Posterior vena cava (tissue), 2 donors: ENCODE measurements at regions not wholly inside any gene's neighbourhood (a gene's known extent, or its start where the extent isn't known, plus 50 kb on each side); places are given as distances from the start of the nearest gene placed in this dataset.

Source experiments
- DNase-seq: peaks from one replicate; pipeline ENCODE4 v3.0.0-alpha.2; 2020; ENCODE audit warnings: low spot score
- intact Hi-C, 2 donors: fragments of 100-400 bp; cut with DNase I; formaldehyde crosslinking; loops; one replicate each; pipeline versions ENCODE4 v1.14.1 to v1.14.2; 2022 to 2023
- donor health status: DM: yes; HTN: yes; CAD: no.
- donor health status: DM: yes; HTN: yes; CAD: no.

DNA sequence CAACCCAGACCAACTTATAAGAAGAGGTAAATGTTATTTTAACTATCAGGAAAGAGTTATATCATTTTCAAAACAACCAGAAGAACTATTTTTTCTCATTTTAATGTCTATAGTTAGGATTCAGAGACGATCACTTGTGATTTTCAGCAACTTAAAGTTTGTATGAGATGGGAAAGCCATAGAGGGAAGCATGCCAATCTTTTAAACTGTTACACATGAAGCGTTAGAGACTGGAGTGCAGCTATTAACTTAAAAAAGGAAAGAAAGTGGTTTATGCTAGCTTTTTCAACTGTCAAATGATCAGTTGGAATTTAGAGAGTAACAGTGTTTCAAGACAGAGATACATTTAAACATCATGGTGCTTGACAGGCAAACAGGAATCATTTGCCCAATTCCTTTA is 91.7 kb upstream of the LPP start:
- intact Hi-C loops = no loop called here
- DNase-seq = no peak

DNA sequence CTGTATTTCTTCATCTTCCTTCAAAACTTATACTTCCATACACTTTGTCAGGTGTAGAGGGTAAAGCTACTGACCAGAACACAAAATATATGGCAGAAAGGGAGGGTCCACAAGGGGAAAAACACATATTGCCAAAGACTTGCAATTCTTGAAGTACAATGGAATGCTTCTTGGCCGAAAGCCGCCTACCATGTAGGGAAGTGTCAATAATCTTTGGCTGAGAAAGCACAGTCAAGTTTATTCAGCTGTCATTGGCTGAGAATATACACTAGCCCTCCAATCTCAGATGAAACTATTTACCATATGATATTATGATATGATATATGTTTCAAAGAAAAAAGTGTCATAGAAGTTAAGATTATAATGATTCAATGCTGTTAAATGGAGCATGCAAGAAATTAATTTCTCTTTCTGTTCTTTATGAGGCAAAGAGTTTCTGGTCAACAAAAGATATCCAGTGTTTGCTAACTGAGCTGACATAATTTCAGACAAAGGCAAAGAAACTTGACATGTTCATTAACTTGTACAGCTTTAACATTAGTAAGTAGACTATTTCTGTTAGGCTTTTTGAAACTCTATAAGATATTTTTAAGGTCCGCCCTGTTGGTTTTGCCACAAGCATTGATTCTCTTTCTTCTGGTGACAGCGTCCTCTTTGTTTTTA is 89.0 kb upstream of the LPP start:
- no peak for DNase-seq
- intact Hi-C loops = no loop called here

DNA sequence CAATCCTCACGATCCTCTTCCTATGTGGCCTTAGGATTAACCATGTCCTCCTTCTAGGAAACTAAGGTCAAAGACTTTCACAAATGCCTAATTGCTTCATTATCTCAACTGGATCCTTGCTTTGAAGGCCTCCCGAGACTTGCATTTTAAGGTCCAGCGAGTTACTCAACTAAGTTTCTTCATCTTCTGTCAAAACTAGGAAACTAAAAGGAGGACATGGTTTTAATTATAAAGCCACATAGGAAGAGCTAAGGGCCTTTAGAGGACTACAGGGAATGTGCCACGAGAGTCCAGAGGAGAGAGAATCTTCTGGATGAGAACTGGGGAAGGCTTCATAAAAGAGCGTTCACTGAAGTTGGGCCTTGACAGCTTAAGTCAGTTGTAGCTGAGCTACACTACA is 87.8 kb upstream of the LPP start:
- DNase-seq = no peak
- intact Hi-C loops = no loop called here

DNA sequence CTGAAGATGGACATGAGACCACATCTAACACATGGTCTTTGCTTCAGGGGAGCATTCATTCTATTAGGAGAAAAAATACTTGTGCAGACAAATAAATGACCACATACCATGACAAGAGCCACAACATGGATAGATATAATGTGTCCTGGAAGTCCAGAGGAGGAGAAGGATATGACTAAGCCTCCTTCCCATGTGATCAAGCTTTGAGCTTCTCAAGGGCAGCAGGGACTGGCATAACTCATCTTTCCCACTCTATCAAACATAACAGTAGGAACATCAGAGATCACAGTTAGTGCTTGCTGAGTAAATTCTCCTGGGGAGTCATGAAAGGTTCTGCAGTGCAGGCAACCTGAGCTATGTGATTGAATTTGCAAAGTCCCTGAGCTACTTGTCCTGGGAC is 86.0 kb upstream of the LPP start:
- no peak for DNase-seq
- intact Hi-C loops = no loop called here

DNA sequence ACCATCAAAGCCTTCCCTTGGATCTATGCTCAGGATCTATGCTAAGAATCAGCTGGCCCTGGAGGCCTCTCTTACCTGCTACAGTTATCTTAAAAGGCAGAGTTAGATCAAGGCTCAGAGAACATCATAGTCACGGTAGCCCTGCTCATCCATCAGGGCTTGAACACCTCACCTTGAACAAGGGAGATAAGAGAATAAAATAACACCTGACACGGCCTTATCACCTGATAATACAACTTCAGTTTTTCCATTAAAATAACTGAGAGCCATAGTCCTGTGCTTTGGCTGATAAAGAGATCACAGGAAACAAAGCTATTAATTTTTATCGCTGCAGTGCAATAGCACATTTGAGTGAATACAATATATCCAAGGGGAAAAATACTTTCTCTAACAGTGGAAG is 85.6 kb upstream of the LPP start:
- no peak for DNase-seq
- intact Hi-C loops = no loop called here

- intact Hi-C loops = loop anchor here in 1 of 2 donors (5.0 kb wide), 1 partner anchor 46 kb away; no protein-coding TSS in a partner anchor
- no peak for DNase-seq
Observed at GRCh38 chr3:188071636-188072035, 82.3 kb upstream of the LPP start.

DNA sequence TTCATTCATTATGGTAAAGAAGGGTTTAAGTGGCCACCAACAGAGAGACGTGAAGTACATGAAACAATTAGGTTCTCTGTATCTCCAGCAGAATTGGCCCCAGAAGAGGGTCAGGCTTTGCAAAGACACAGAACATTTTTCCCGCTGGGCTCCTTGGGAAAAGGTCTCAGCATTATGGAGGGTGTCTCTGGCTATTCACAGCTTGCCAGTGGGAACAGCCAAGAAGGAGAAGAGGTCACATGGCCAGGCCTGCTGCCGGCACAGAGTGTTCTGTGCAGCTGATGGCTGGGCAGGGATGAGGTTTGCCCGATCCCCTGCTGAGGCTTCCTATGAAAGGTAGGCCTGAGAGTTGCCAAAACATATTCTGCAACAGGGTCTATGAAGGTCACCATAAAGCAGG is 77.8 kb upstream of the LPP start:
- no peak for DNase-seq
- intact Hi-C loops = loop anchor here in 1 of 2 donors (5.0 kb wide), 1 partner anchor 36 kb away; no protein-coding TSS in a partner anchor

GRCh38 chr3:188077160-188077799 is 76.7 kb upstream of the LPP start:
- intact Hi-C loops = loop anchor here in 1 of 2 donors (5.0 kb wide), 1 partner anchor 35 kb away; no protein-coding TSS in a partner anchor

DNA sequence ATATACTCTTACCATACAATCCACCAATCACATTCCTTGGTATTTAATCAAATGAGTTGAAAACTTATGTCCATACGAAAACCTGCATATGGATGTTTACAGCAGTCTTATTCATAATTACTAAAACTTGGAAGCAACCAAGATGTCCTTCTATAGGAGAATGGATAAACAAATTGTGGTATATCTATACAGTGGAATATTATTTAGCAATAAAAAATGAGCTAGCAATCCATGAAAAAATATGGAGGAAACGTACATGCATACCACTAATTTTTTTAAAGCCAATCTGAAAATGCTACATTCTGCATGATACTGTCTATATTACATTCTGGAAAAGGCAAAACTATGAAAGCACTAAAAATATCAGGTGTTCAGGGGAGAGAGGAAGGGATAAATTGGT is 73.9 kb upstream of the LPP start:
- DNase-seq = no peak
- intact Hi-C loops = loop anchor here in 1 of 2 donors (10.0 kb wide), 1 partner anchor 875 kb away; no protein-coding TSS in a partner anchor

More at GRCh38 chr3:188077160-188077799, 76.7 kb upstream of the LPP start:
- no peak for DNase-seq

- DNase-seq = no peak
- intact Hi-C loops = loop anchor here in 1 of 2 donors (10.0 kb wide), 1 partner anchor 877 kb away; no protein-coding TSS in a partner anchor
Observed at GRCh38 chr3:188082031-188082430, 71.9 kb upstream of the LPP start.

GRCh38 chr3:188082450-188082849 is 71.5 kb upstream of the LPP start:
- DNase-seq = no peak
- intact Hi-C loops = loop anchor here in 1 of 2 donors (10.0 kb wide), 1 partner anchor 878 kb away; no protein-coding TSS in a partner anchor

GRCh38 chr3:188083011-188083410 is 70.9 kb upstream of the LPP start:
- intact Hi-C loops = loop anchor here in 1 of 2 donors (10.0 kb wide), 1 partner anchor 878 kb away; no protein-coding TSS in a partner anchor
- DNase-seq = no peak

DNA sequence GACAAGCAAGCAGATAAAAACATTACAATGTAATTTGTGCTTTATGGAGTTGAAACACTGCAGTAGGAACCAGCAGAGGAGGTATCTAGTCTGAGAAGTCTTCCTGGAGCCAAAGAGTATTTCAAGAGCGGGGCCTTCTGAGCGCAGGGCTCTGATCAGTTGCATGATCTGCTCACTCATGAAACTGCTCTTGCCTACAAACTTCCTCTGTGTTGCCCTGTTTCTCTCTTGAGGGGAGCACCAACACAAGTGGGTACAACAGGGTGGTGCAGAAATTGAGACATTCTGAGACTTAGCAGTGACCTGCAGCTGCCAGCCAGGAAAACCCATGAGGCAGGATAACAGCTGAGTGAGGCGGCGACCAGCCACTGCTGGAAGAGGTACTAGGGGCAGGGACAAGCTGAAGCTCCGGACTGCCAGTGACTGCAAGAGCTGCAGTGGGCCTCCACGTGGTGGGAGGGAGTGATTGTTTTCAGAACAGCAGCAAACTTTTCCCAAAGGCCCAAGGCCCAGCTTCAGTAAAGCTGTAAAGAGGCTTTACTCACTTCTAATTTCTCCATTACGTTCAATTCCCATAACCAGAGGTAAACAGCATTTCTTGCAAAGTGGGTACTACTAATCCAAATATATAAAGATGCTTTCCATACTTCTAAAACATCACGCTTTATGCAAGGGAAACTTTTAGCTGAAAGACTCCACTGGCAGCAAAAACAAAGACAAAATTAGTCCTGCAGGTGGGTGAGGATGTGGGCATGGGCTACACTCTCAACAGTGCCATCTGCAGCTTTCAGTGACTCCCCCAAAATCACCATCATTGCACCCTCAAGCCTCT is 69.0 kb upstream of the LPP start:
- no peak for DNase-seq
- intact Hi-C loops = loop anchor here in 1 of 2 donors (10.0 kb wide), 1 partner anchor 880 kb away; no protein-coding TSS in a partner anchor

- intact Hi-C loops = loop anchor here in 1 of 2 donors (10.0 kb wide), 1 partner anchor 881 kb away; no protein-coding TSS in a partner anchor
- DNase-seq = no peak
Observed at GRCh38 chr3:188085584-188086560, 68.1 kb upstream of the LPP start.

DNA sequence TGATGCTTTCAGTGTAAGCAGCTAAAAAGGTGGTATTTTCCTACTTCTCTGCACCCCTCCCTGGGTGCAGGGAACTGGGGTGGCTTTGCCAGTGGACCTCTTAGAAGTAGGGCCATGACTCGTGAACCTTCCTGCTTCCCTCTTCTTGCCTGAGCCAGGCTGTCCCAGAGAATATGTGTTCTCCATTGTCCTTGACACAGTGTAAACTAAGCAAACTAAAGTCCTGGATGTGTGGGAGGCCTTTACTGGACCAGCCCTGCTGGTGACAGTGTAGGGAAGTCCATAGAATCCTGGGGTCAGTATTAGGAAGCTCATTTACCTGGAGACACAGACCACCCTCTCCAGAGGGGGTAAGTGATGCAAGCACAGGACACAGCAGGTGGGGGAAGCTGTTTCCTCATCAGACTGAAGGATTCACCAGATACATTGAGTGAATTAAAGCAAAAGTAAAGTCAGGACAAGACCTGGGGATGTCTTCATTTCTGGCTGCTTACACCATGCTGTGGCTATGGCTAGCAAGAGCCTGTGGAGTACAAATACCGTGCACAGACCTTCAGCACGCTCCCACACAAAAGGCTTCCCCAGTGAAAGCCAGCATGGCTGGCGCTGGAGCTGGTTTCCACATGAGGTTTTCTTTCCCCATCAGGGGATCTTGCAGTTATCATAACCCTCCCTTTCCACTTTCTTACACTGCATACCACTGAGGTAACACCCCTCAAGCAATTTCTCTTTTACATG is 64.8 kb upstream of the LPP start:
- no peak for DNase-seq
- intact Hi-C loops = loop anchor here in 1 of 2 donors (10.0 kb wide), 1 partner anchor 884 kb away; no protein-coding TSS in a partner anchor

DNA sequence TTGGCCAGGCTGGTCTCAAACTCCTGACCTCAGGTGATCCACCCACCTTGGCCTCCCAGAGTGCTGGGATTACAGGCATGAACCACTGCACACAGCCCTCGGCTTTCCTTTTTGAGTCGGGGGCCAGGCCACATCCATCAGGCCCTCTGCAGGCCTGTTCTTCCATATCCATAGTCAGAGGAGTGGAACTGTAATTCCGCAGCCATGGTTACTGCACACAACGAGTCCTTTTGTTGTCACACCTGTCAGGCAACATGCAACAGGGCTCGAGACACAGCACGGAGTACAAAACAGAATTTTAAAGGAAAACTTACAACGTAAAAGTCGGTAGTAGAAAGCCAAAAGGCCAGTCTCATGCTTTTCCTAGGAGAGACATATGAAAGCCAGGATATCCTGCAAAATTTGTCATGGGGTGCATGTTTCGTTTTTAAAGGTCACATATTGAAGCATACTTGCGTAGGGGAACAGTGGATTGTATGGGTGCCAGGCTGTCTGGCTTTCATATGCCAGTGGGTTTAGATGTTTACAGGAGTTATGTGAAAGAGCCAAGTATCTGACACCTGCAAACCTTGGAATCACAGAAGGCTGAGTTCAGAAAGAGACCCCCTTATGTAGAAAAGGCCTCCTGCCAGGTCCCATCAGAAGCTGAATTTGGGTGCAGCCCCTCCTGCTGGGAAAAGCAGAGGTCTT is 63.2 kb upstream of the LPP start:
- DNase-seq = no peak
- intact Hi-C loops = no loop called here

DNA sequence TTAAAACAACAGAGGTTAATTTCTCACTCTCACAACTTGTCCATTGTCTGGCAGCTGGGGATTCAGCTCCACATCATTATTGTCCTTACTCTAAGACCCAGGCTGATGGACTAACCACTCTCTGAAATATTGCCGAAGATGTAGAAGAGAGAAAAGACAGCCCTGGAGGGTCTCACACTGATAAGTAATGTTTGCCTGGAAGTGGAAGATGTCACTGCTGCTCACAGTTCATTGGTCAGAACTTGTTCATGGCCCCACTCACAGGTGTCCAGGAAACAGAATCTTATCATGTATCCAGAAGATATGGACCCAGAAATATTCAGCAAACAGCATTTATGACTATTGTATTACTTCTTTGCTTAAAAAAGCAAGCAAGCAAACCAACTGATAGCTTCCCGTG is 62.2 kb upstream of the LPP start:
- intact Hi-C loops = no loop called here
- no peak for DNase-seq
